WTC11 (cell line): ENCODE measurements at regions not wholly inside any gene's neighbourhood (a gene's known extent, or its start where the extent isn't known, plus 50 kb on each side); places are given as distances from the start of the nearest gene placed in this dataset.

Experiments used
- ATF2 ChIP-seq: sonication (generic); formaldehyde crosslinking; IDR thresholded peaks from 2 replicates; pipeline ENCODE4 v1.8.1; 2022; ENCODE audit warnings: low read depth, missing genetic modification reagents, borderline replicate concordance
- CTCF ChIP-seq: fragments of 200-600 bp; IDR thresholded peaks from 2 replicates; pipeline ENCODE4 v1.8.0; 2022; ENCODE audit warnings: antibody characterized with exemption
- ETV6 ChIP-seq: sonication (generic); formaldehyde crosslinking; IDR thresholded peaks from 2 replicates; pipeline ENCODE4 v1.8.1; 2022; ENCODE audit warnings: mild to moderate bottlenecking, missing genetic modification reagents
- NR2C2 ChIP-seq: sonication (generic); formaldehyde crosslinking; IDR thresholded peaks from 2 replicates; pipeline ENCODE4 v1.8.0; 2022; ENCODE audit warnings: mild to moderate bottlenecking, missing genetic modification reagents
- USF2 ChIP-seq: sonication (generic); formaldehyde crosslinking; IDR thresholded peaks from 2 replicates; pipeline ENCODE4 v1.8.1; 2023; ENCODE audit warnings: mild to moderate bottlenecking, missing genetic modification reagents, moderate library complexity
- ZBTB43 ChIP-seq: sonication (generic); formaldehyde crosslinking; IDR thresholded peaks from 2 replicates; pipeline ENCODE4 v1.8.1; 2023; ENCODE audit warnings: mild to moderate bottlenecking, missing genetic modification reagents
- ZMAT4 ChIP-seq: fragments of 250-450 bp; sonication (Bioruptor Pico); IDR thresholded peaks from 2 replicates; pipeline ENCODE4 v1.9.0; 2021; ENCODE audit warnings: mild to moderate bottlenecking
- ZNF138 ChIP-seq: sonication (generic); formaldehyde crosslinking; conservative IDR thresholded peaks from 2 replicates; pipeline ENCODE4 v1.8.1; 2022; ENCODE audit warnings: mild to moderate bottlenecking, moderate library complexity, missing genetic modification reagents
- TF ChIP-seq, protein P1 (sequence below): sonication (generic); formaldehyde crosslinking; conservative IDR thresholded peaks from 2 replicates; pipeline ENCODE4 v1.8.1; 2022; ENCODE audit warnings: mild to moderate bottlenecking, missing genetic modification reagents

GRCh38 chr11:27783701-27784355 lies 83.6 kb upstream of the BDNF start:
- TF ChIP-seq ZMAT4 (CRISPR knock-in tag) (no peak), ZNF138 (CRISPR knock-in tag) (no peak), NR2C2 (CRISPR knock-in tag) (no peak), ATF2 (CRISPR knock-in tag) (no peak), ETV6 (CRISPR knock-in tag) (no peak), USF2 (CRISPR knock-in tag) (no peak), CTCF (no peak), ZBTB43 (CRISPR knock-in tag) (no peak)
- TF ChIP-seq, protein P1, sequence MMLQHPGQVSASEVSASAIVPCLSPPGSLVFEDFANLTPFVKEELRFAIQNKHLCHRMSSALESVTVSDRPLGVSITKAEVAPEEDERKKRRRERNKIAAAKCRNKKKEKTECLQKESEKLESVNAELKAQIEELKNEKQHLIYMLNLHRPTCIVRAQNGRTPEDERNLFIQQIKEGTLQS (CRISPR knock-in tag), result no peak
